8988T (cell line): ENCODE measurements at regions not wholly inside any gene's neighbourhood (a gene's known extent, or its start where the extent isn't known, plus 50 kb on each side); places are given as distances from the start of the nearest gene placed in this dataset.

Experiments
- DNase-seq: peaks from one replicate; pipeline ENCODE4 v3.0.0; 2011

DNA sequence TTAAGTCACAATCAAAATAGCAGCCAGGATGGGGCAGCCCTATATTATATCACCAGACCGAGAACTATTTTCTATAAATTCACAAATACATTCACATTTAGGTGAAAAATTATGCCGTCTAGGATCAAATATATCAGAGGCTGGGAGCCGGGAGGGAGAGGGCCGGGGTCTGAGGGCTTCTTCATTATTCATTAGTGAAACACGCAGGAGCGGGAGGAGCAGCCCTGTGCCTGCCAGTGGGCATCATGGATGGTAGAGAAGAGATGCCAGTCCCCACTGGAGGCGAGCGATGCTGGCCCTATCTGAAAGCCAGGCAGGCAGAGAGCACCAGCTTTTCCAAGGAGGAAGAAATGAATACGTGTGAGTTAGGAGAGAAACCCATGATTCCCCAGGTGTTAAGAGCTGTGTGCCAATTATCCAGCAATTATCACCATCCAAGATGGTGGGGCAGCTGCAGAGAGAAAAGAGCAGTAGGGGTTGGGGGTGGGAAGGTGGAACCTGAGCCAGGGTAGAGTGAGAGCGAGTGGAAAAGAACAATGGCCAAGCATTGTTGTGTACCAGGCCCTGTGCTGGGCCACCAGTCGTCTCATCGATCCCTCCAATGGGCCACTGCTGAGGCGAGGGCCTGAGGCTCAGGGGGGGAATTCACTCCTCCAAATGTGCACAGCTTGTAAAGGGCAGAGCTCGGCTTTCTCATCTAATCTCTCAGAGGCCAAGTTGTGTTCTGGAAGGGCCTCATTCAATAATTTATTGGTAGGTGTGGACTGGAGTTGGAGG lies 261.3 kb upstream of the TLE3 start:
- DNase-seq = no peak

DNA sequence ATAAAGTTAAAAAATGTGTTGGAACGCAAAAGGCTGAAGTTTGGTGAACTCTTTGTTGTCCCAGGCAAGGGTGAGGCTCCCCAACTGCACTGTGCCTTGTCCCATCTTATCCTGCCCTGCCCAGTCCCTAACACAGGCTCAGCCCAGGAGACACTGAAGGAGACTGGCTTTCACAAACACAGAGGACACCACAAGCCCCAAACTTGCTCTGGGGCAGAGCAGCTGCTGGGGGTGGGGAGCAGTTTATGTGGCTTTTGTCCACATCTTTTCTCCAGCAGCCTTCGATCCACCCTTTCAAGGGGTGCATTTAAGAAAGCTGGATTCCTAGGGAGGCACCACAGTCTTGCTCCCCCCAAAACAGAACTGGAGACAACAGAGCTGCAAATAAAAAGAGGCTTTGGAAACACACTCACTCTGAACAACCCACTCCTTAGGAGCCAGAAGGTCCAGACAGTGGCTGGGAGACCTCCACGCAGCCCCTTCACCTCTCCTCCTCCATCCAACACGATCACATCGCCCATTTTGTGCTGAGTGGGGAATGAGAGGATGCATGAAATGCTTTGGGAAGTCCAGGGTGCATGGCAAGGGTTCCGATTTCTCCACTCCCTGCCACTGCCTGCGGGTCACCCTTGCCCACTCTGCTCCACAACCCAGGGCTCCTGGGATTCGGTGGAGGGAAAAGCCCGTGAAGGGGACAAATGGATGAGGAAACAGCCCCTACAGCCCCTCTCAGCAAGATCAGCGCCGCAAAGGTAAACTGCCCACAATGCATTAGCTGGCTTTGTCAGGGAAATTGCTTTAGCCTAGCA lies 260.5 kb upstream of the TLE3 start:
- no peak for DNase-seq

DNA sequence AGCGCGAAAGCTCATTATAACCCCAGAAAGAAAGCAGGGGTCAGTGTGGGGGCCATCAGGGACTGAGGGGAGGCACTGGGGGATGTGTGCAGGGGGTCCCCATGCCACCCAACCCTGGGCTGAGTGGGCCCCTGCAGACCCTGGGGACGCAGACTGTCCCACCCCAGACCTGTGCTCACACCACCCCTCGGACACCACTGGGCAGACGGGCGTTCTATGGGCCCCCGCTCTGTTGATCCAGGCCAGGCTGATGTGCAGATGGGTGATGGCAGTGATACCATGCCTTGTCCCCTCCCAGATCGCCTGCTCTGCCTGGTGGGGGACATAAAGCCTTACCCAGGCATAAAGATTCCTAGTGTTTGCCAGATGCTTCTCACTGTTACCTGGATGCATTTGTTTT lies 259.7 kb upstream of the TLE3 start:
- DNase-seq = no peak

DNA sequence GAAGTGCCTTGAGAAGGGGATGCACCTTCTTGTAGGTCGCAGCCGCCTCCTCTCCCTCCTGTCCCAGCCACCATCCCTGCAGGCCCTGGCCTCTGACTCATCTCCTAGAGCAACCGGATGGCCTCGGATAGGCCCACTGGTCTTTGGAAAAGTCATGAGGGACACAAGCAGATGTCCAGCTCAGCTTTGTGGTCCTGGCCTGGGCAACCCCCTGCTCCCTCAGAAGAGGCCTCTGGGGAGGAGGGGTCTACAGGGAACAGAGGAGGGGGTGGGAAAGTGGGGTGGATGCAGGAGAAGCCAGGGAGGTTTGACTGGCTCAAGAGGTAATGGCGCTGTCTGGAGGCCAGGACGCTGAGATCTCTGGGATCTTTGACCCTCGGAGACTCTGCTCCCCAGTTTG lies 259.2 kb upstream of the TLE3 start:
- no peak for DNase-seq

DNA sequence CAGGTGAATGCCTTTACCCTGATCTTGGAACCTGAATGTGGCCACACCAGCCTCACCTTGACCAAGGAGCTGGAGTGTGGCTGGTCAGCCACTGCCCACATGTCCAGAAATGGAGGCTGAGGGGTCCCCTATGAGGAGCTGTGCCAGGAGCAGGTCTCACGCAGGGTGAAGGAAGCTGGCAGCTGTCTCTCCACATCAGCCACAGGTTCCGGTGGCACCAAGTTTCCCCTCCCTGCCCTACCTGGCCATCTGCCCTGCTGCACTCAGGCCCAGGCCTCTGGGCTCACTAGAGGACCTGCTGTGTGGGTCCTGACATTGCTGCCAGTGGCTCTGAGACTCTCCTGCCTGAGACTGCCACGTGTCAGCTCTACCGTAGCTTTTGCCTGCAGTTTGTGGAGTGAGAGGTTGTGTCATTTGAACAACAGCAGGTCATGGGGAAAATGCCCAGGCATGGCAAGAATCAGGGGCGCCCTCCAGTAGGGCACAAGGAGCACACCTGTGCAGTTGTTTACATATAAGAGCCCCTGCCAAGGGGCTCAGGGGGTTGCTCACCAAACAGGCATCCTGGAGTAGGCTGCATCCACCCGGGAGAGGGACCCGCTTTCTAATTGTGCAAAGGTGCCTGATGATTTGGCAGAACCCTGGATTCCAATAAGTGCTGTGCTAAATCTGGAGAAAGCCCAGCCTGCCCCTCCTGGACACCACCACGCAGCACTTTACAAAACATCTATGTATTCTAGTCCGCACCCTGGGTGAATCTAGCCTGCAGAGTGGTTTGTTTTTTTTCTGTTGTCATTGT lies 258.5 kb upstream of the TLE3 start:
- DNase-seq = no peak

DNA sequence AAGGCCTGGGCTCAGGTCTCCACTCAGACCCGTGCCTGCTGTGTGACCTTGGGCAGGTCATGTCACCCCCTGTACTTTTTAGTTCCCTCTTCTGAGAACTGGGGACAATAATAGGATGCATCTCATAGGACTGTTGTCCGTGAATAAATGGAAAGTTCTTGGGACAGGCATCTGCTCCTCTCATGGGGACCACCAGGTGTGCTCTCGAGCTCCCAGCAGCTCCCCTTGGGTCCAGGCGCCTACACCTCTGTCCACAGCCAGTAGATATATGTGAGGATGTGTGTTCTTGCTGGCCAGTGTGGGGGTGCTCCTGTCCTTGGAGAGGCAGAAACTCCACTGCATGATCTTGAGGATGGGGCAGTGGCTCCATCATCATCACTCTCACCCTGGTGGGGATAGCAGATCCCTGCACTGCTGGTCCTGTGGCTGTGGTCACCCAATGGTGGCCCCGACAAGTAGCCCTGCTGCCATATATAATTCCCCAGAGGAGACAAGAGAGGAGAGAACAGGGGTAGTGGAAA lies 257.6 kb upstream of the TLE3 start:
- DNase-seq = no peak

DNA sequence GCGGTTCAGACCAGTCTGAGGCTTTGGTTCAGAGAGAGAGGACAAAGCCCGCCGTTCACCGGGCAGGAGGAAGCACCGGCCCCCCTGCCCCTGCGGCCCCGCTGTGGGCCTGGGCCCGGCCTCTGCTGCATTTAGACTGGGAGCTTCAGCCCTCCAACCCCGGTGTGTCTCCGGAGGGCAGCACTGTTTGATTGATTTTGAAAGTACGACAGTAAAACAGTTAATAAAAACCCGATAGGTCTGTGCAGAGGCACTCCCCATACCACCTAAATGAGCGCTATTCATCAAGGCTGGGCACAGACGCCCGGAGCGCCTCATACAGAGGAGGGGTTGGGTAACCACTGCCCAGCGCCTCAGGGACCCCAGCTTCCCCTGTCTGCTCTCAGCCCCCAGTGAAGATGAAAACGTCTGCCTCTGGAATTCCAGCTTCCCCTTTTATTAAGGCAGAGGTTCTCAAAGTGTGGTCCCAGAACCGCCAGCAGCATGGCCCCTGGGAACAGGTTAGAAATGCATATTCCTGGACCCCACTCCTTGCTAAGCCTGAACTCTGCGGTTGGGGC lies 256.7 kb upstream of the TLE3 start:
- no peak for DNase-seq

DNA sequence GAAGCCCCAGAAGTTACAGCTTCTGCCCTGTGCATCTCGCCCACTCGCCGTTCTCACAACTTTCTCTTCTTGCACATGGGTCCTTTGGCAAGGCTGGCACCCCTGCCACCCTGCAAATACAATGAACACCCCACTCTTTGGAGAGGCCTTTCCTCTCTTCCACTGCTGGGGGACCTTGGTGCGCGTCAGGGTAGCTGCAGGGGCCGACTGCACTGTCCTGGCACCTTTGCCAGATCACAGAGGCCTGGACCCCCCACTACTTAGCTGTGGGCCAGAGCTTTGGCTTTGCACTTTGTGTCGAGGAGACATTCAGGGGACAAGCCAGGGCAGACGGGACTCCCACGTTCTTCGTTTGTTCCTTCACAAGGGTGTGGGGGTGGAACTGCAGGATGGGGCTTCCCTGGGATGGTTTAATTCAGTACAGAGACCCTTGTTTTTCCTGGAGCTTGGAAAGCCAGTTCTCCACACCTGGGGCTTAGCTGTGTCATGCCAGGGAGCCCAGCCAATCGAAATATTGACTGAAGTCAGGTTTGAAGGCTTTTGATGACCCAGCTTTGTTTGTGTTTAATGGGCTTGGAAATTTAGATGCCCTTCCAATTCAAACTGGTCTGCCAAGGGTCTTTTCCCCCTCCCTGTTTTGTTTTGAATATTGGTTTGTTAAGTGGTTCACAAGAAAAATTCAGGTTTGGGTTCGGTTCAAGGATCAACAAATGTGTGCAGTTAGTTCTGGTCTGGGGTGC lies 256.1 kb upstream of the TLE3 start:
- no peak for DNase-seq

DNA sequence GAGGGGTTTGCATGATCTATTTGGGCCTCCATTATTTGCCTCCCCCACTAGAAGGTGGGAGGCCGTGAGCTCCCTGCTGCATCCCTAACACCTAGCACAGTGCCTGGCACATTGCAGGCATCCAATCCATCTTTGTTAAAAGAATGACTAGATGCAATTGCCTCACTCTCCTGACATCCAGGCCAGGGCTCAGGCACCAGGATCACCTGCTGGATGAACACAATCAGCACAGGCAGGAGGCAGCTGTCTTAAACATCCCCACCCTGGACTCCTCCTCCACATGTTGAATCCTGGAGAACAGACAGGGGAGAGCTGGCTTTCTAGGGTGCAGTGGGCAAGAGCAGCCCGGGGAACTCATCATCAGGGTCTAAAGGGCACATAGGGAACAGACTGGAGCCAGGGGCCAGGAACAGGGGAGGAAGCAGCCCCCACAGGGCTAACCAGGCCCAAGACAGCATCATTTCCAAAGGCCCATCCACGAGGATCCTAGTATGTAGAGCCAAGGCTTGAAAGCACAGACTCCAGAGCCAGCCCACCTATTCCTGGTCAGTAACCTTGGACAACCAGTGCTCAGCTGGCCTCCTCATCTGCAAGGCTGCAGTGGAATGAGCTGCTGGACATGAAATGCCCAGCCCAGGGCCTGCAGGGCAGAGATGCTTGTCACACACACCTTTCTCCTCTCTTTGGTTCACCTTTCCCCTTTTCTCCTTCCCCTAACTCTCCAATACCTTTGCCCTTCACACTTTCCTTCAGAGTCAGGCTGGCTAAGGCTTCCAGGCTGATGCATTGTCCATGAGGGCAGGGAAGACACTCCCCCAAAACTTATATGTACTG lies 254.4 kb upstream of the TLE3 start:
- no peak for DNase-seq

DNA sequence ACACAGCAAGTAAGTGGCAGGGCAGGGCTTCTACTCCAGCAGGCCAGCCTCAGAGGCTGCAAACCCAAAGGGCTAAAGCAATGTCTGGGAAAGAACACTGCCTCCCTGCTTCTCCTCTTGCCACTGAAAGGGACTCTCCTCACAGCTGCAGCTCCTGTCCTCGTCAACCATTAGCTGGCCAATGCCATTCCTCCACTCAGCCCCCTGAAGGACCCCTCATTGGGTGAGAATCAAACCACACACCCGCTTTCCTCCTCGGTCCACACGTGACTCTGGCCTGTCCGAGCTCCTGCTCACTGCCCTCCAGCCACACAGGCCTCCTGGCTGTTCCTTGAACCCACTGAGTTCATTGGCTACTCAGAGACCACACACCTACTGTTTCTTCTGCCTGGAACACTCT lies 253.7 kb upstream of the TLE3 start:
- DNase-seq = no peak

DNA sequence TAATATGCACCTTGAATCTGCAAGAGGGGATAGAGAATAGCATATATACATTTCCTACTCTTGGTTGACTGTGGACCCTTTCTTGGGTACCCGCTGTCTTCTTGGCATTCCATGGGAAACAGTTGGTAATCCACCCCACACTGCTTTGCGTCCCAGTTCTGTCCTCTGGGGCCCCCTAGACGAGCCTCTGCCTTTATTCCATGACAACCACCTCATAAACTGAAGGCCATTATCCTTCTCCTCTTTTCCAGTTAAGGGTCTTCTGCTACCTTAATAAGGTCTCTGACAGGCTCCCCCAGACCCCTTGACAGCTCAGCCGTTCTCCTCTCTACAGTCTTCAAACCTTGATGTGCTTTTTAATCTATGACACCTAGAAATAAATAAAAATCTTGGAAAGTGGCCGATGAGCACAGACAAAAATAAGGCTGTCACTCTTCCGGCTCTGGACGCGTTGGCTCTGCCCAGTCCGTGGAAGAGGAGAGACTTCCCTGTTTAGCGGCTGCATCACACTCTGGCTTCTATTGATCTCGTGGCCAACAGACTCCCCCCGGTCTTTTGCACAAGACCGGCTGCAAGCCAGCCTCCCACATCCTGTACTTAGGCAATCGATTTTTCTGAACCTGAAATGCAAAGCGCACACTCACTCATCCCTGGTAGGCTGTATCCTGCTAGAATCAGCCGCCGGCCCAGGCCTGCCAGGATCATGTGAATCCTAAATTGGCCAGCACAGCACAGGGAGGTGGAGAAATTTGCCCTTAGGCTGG lies 251.0 kb upstream of the TLE3 start:
- no peak for DNase-seq

DNA sequence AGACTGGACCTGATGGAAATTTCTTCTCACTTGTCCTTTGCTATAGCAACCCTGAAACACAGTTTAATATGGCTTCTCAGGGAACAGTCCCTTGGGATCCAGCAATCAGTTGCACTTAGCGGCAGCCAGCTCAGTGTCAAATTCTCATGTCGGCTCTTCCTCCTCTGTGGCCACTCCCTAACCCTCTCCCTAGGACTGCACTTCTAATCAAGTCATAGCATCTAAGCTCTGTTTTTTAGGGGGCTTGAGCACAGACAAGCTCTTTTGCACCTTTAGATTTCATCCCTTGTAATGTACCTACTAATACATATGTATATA lies 250.5 kb upstream of the TLE3 start:
- DNase-seq = no peak

DNA sequence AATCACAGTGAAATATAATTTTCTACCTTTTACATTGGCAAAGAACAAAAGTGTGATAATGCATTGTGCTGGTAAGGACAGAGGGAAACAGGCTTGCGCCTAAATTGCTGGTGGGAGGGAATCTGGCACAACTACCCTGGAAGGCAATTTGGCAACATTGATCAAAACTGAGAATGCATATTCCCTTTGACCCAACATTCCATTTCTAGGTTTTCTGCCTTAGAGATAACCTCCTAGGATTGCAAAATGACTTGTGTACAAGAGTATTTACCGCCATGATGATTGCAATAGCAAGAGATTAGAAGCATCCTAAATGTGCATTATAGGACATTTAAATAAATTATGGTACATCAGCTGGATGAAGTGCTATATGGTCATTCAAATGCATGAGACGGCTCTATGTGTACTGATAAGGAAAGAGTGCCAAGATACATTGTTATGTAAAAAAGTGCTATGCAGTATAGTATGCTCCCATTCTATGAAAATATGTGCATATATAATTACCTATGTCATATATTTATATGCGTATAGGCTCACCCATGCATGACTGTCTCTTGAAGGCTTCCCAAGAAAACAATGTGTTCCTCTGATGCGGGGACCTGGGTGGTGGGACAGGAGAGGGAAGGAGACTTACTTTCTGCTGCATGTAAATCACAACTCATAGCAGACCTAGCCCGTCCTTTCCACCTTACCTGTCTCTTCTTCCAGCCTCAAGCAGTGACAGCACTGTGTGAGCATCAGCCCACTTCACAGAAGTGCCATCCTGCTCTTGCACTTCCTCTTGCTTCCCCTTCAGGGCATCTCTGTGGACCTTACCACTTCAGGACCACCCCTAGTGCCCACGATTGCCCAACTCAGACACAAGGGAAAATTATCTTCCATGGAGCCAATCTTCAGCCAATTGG lies 249.9 kb upstream of the TLE3 start:
- DNase-seq = no peak

DNA sequence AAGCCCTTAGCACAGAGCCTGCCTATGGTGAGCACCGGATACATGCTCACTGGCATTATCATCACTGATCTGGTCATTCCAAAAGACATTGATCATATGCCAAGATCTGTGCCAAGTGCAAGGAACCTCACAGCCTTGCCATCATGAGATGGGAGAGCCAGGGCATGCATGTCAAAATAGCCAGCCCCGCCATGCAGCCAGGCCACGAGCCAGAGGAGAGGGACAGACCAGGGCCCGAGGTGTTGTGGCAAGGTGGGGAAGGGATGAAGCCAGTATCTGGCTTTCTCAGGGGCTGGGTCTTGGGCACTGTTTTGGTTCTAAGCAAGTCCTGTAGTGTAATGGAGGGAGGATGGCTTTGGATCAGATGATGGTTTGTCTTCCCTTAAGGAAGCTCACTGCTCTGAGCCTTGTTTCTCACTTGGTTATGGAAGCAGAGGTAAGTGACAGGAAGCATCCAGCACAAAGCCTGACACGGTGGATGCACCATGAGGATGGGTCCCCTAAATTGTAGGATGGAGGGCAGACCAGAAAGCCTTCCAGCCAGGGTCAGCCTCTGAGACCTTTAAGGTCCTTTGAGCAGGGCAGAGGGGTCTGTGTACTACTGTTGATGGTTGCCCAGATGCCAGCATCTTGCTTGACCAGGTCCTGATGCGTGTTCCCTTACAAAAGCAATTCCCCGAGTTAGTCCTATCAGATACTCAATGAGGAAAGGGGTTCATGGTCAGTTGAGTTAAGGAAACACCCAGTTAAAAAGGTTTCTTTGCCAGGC lies 247.7 kb upstream of the TLE3 start:
- DNase-seq = no peak

DNA sequence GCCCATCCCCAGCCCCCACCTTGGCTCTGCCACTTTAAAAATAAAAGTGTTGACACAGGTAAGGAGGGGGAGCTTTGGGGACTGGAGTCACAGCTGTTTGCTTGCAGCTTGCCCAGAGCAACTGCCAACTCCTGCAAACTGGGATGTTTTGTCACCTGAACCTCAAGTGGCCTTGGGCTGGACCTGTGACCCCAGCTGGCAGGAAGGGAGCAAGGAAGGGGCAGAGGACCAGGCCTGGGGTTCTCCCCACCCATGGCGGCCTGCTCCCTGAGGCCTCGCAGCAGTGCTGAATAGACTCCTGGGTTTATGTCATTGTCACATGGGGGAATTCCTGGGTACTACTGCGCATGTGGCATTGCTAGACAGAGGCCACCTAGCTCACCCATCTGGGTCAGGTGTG lies 246.9 kb upstream of the TLE3 start:
- no peak for DNase-seq

DNA sequence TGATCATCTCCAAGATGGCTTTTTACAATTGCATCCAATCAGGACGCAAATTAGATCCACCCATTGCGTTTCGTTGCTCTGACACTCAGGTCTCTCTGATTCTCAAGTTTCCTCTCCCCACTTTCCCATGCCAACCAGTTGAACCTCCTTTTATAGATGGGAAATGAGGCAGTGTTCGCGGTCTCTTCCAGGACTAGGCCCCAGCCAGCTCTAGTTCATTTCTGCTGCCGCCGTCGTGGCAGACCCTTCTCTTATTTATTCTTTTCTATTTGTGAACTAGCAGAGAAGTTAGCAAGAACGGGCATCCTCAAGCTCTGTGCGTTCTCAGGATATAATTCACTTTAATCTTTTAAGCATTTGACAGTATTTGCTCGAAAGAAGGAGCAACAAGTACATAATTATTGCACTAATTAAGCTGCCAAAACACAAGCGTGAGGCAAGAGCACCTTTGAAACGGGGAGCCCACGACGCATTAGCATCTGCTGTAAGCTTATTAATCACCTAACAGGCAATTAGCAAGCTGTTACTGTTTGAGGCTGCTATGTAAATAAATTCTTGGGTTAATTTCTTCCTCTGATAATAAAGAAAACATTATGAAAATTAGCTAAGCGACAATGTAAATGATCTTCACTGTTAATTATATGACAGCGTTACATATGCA lies 246.4 kb upstream of the TLE3 start:
- no peak for DNase-seq

DNA sequence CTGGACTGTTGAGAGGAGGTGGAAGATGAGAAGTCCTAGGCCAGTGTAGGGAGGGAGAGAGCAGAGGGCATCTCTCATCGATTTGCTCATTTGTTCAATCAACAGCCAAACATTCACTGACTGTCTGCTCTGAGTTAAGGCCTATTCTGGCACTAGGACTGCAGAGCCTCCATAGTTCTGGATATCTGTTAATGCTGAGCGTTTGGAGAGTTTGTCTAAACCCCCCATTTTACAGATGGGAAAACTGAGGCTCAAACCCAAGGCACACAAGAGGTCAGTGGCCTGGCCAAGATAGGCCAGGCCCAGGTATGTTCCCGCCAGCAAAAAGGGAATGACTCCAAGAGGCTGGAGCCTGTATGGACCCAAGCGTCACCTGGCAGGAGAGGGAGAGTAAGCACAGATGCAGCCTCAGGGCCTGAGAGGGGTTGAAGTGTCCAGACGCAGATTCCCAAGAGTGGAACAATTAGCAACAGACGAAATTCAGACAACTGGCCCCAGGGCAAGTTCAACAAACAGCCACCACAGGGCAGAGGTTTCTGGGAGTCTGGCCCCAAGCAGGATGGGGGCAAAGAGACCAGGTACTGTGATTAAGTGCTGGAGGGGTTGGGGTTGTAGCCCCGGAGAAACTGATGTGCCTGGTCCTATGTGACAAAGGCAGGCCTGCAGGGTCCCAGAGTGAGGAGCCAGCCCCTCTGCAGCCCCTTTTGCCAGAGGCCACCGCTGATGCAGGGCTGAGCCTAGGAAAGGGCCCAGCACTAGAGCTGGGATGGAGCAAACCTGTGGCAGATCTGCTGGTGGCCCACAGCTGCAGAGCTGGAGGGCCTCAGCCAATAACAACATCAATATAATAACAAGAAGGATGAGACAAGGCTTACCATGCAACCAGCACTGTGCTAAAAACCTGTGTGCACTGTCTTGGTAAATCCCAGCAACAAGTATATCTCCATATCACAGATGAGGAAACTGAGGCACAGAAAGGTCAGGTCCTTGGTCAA lies 245.1 kb upstream of the TLE3 start:
- no peak for DNase-seq
